Lower leg skin (tissue), 3 donors: ENCODE measurements at regions not wholly inside any gene's neighbourhood (a gene's known extent, or its start where the extent isn't known, plus 50 kb on each side); places are given as distances from the start of the nearest gene placed in this dataset.

Experiments used
- CTCF ChIP-seq, 3 donors: fragments of 450-650 bp; IDR thresholded peaks; one replicate each; pipeline ENCODE4 v1.5.1; 2016; ENCODE audit warnings: antibody characterized with exemption in 3 of 3, mild to moderate bottlenecking in 3 of 3, moderate library complexity in 2 of 3
- POLR2A ChIP-seq, 2 donors: fragments of 450-650 bp; IDR thresholded peaks; one replicate each; pipeline ENCODE4 v1.6.1; 2016 to 2017; ENCODE audit warnings: antibody characterized with exemption in 2 of 2, mild to moderate bottlenecking in 1 of 2, moderate library complexity in 1 of 2

- no peak for TF ChIP-seq CTCF (IDR thresholded peaks at IDR 0.05)
- no peak for TF ChIP-seq POLR2A (IDR thresholded peaks at IDR 0.05)
These were observed 241.9 kb downstream of the BCL11A start for GRCh38 chr2:60311524-60311923.
